ENCODE measurements at regions not wholly inside any gene's neighbourhood (a gene's known extent, or its start where the extent isn't known, plus 50 kb on each side); places are given as distances from the start of the nearest gene placed in this dataset.

DNA sequence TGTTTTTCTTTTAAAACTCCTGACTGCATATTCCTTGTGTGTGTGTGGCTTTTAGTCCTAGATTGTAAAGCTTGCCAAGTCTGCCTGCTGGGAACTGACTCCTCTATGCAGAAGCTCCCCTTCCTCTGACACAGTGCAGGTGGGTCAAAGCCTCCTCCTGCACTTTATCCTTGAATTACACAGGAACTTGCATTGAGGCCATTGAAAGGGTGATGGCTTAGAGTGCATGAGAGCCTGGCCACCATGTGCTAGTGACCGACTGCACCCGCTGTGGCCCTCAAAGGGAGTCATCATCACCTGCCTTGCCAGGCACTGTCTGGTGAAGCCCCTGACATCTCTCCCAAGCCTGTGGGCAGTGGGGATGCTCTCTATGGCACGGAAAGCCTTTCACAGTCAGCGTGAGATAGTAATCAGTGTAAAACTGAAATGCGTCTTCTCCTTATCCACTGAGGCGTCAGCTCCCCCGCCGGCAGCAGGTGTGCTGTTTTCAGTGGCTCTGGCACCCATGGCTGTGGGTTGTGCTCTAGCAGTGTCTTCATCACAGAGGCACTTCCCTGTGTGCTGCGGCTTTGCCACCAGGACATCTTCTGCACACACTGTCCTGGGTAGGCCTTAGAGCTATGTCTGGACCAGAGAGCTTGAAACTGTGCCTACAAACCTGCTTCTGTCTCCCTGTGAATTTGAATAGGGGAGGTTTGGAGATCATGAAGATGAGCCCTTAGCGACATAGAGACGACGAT, 87.9 kb downstream of the THBS2 start:
- TF ChIP-seq, protein P1, sequence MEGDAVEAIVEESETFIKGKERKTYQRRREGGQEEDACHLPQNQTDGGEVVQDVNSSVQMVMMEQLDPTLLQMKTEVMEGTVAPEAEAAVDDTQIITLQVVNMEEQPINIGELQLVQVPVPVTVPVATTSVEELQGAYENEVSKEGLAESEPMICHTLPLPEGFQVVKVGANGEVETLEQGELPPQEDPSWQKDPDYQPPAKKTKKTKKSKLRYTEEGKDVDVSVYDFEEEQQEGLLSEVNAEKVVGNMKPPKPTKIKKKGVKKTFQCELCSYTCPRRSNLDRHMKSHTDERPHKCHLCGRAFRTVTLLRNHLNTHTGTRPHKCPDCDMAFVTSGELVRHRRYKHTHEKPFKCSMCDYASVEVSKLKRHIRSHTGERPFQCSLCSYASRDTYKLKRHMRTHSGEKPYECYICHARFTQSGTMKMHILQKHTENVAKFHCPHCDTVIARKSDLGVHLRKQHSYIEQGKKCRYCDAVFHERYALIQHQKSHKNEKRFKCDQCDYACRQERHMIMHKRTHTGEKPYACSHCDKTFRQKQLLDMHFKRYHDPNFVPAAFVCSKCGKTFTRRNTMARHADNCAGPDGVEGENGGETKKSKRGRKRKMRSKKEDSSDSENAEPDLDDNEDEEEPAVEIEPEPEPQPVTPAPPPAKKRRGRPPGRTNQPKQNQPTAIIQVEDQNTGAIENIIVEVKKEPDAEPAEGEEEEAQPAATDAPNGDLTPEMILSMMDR (IDR thresholded peaks at IDR 0.05): no peak
- no peak for TF ChIP-seq EZH2 (IDR thresholded peaks at IDR 0.05; ENCODE audit: borderline replicate concordance, insufficient read depth, low read depth, low read length, poor library complexity, severe bottlenecking)

All from B cell (primary cell).